ENCODE measurements at regions not wholly inside any gene's neighbourhood (a gene's known extent, or its start where the extent isn't known, plus 50 kb on each side); places are given as distances from the start of the nearest gene placed in this dataset.

DNA sequence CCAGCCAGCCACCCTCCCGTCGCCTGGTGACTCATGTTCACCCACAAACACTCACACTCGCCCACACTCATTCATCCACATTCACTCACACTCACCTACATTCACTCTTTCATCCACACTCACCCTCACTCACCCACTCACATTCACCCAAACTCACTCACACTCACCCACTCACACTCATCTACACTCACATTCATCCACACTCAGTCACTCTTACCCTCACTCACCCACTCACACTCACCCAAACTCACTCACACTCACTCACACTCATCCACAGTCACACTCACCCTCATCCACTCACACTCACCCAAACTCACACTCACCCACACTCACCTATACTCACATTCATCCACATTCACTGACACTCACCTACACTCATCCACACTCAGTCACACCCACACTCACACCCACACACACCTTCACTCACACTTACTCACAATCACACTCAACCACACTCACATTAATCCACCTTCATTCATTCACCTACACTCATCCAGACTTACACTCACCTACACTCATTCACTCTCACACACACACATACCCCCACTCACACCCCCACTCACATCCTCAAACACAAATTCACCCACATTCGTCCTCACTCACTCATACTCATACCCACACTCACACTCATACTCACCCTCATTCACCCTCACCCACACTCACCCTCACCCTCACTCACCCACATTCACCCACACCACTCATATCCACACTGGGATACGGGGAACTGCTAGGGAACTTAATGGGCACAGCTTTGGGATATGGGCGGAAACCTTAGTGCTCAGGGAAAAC lies 2221.6 kb upstream of the AGA start:
- H3K4ac ChIP-seq (ENCODE audit: low read depth, low read length) = peak overlapping the region; percentile 27; the same call in 1 of the 2 replicates
- H4K8ac ChIP-seq (ENCODE audit: low read depth in 2 of 2, low read length in 2 of 2) = 0 out of 4 replicates have a peak overlapping the region, but pooled peaks of 1 of the 2 experiments have one; percentile 9
- ChIA-PET CTCF (no interaction called here), POLR2A (ENCODE audit: unreplicated experiment) (no interaction called here)
- H3K79me1 ChIP-seq (ENCODE audit: low read depth in 1 of 2, low read length in 2 of 2) = no peaks in the 10 kb centered on the region
- H3K4me1 ChIP-seq (ENCODE audit: control insufficient read depth, insufficient read depth, low read length) = no peaks in the 10 kb centered on the region; the same call in 1 of the 2 replicates
- no peak for DNase-seq
- H3K9me1 ChIP-seq (ENCODE audit: insufficient read depth, low read length) = no peaks in the 10 kb centered on the region
- H3K4me2 ChIP-seq (ENCODE audit: low read depth, low read length) = no peak overlapping the region
- H3K14ac ChIP-seq (replicated peaks; ENCODE audit: low read depth, low read length) = peak overlapping the region; percentile 32; the same call in 1 of the 2 replicates
- no peak overlapping the region; the same call in 1 of the 2 replicates for H4K91ac ChIP-seq (ENCODE audit: insufficient read depth, low read depth, low read length)
- ATAC-seq (ENCODE audit: low read depth) = no peak
- in situ Hi-C loops (cut with MboI; ENCODE audit: low sequenced_read_pairs) (no loop called here), dilution Hi-C loops (cut with HindIII; ENCODE audit: low sequenced_read_pairs, unreplicated experiment) (no loop called here), intact Hi-C loops (cut with micrococcal nuclease) (no loop called here)
- H3K4me3 ChIP-seq (ENCODE audit: insufficient read depth, low read depth, low read length) = no peak overlapping the region
- H3K18ac ChIP-seq (ENCODE audit: low read depth, low read length) = peak overlapping the region; percentile 78; the same call in 1 of the 2 replicates
- peak overlapping the region; percentile 45; the same call in 1 of the 2 replicates for H2BK20ac ChIP-seq (ENCODE audit: low read depth, low read length)
- no peaks in the 10 kb centered on the region for H3K36me3 ChIP-seq (ENCODE audit: control insufficient read depth, insufficient read depth, low read length)
- BruUV-seq (replicated peaks) = no TSS peak
- H3K27ac ChIP-seq (ENCODE audit: insufficient read depth, low read length) = no peak overlapping the region
- no peak overlapping the region for H3K56ac ChIP-seq (ENCODE audit: extremely low read depth, insufficient read depth, low read length)
- H2AK9ac ChIP-seq (replicated peaks; ENCODE audit: low read depth, low read length, poor library complexity) = no peak overlapping the region
- H2BK15ac ChIP-seq (ENCODE audit: low read depth, low read length) = peak overlapping the region; percentile 21; the same call in 1 of the 3 replicates
- H3K9me3 ChIP-seq (ENCODE audit: control insufficient read depth, insufficient read depth, low read length) = no peaks in the 10 kb centered on the region; the same call in 1 of the 2 replicates
- H2BK120ac ChIP-seq (ENCODE audit: low read depth, low read length) = peak overlapping the region; percentile 47
- no peaks in the 10 kb centered on the region for H3K27me3 ChIP-seq (ENCODE audit: control insufficient read depth, insufficient read depth, low read length)
- H4K20me1 ChIP-seq (ENCODE audit: insufficient read depth, low read length) = no peaks in the 10 kb centered on the region
- H3K23ac ChIP-seq (ENCODE audit: low read depth, low read length) = no peak overlapping the region
- 95 to 100% methylated on average over 2 to 6 of the region's 6 CpGs for WGBS, 2 experiments (ENCODE audit: extremely low coverage in 2 of 2, insufficient read length in 1 of 2)
- H3K9ac ChIP-seq (ENCODE audit: low read depth, low read length) = no peak overlapping the region
- no peak for TF ChIP-seq MAZ (IDR thresholded peaks at IDR 0.05; ENCODE audit: borderline replicate concordance, low read depth, low read length)
- H2AK5ac ChIP-seq (ENCODE audit: low read depth, low read length) = no peak overlapping the region; the same call in 1 of the 2 replicates
- H4K5ac ChIP-seq (ENCODE audit: low read depth, low read length) = no peak overlapping the region
- H2BK5ac ChIP-seq (ENCODE audit: low read depth, low read length, poor library complexity, severe bottlenecking) = peak overlapping the region; percentile 67
- H2AFZ ChIP-seq (replicated peaks; ENCODE audit: low read length, poor library complexity) = peak overlapping the region; percentile 21

All from IMR-90 (cell line).